Mesenteric fat pad (tissue), 1 donor: ENCODE measurements at regions not wholly inside any gene's neighbourhood (a gene's known extent, or its start where the extent isn't known, plus 50 kb on each side); places are given as distances from the start of the nearest gene placed in this dataset.
"Not testable (repeated sequence)": the region's sequence is repeated elsewhere in the genome, so short reads cannot be mapped to it uniquely, and the experiment has no call there.

ENCODE experiments used
- DNase-seq: peaks from one replicate; pipeline ENCODE4 v3.0.0-alpha.2; 2020; ENCODE audit warnings: low spot score
- donor health status: DM: yes; HTN: yes; CAD: no.

GRCh38 chr7:65797086-65797485 is 75.8 kb upstream of the VKORC1L1 start:
- DNase-seq = peak; percentile 18

- peak; percentile 60 for DNase-seq
Observed at GRCh38 chr7:65797566-65797965, 75.3 kb upstream of the VKORC1L1 start.

- no peak for DNase-seq
Observed at GRCh38 chr7:65798111-65799075, 74.5 kb upstream of the VKORC1L1 start.

GRCh38 chr7:65800191-65800590 is 72.7 kb upstream of the VKORC1L1 start:
- not testable (repeated sequence) for DNase-seq

GRCh38 chr7:65800890-65801341 is 72.0 kb upstream of the VKORC1L1 start:
- peak; percentile 33 for DNase-seq

- peak; percentile 65 for DNase-seq
Observed at GRCh38 chr7:65804887-65805286, 68.0 kb upstream of the VKORC1L1 start.

- peak; percentile 37 for DNase-seq
Observed at GRCh38 chr7:65807067-65807466, 65.8 kb upstream of the VKORC1L1 start.

GRCh38 chr7:65809259-65809981 is 63.5 kb upstream of the VKORC1L1 start:
- DNase-seq = peak; percentile 47

GRCh38 chr7:65809982-65810288 is 62.9 kb upstream of the VKORC1L1 start:
- DNase-seq = peak; percentile 37

GRCh38 chr7:65812281-65812680 is 60.6 kb upstream of the VKORC1L1 start:
- peak; percentile 30 for DNase-seq

- peak; percentile 26 for DNase-seq
Observed at GRCh38 chr7:65814556-65815167, 58.2 kb upstream of the VKORC1L1 start.

GRCh38 chr7:65820287-65820950 is 52.5 kb upstream of the VKORC1L1 start:
- no peak for DNase-seq
